ENCODE measurements at regions not wholly inside any gene's neighbourhood (a gene's known extent, or its start where the extent isn't known, plus 50 kb on each side); places are given as distances from the start of the nearest gene placed in this dataset.

GRCh38 chr10:2076528-2076927 lies 339.2 kb upstream of the ADARB2 start:
- TF ChIP-seq YY1 (IDR thresholded peaks at IDR 0.05; ENCODE audit: insufficient read depth, insufficient read length) (no peak), ZNF274 (IDR thresholded peaks at IDR 0.05; ENCODE audit: low read depth, low read length) (no peak), SUZ12 (IDR thresholded peaks at IDR 0.05; ENCODE audit: extremely low read depth, insufficient read depth, insufficient read length) (no peak)

Data from NT2/D1 (cell line).